ENCODE measurements at regions not wholly inside any gene's neighbourhood (a gene's known extent, or its start where the extent isn't known, plus 50 kb on each side); places are given as distances from the start of the nearest gene placed in this dataset.
"Not testable (repeated sequence)": the region's sequence is repeated elsewhere in the genome, so short reads cannot be mapped to it uniquely, and the experiment has no call there.

- WGBS, 3 donors, result 92 to 97% (median 92%) methylated on average over 1 of the region's 1 CpG
- TF ChIP-seq CTCF (IDR thresholded peaks at IDR 0.05) (no peak), POLR2A (IDR thresholded peaks at IDR 0.05) (no peak), EP300 (IDR thresholded peaks at IDR 0.05) (no peak)
- intact Hi-C loops (cut with DNase I), result no loop called here
Observed at GRCh38 chr11:80929031-80929805, 1488.4 kb upstream of the TENM4 start.

GRCh38 chr11:80925321-80925720 is 1484.5 kb upstream of the TENM4 start:
- H3K4me3 ChIP-seq, result no peak overlapping the region
- no peak for DNase-seq
- TF ChIP-seq POLR2A (IDR thresholded peaks at IDR 0.05), result no peak
- no peak for TF ChIP-seq EP300 (IDR thresholded peaks at IDR 0.05)
- TF ChIP-seq CTCF (IDR thresholded peaks at IDR 0.05), result no peak
- intact Hi-C loops (cut with DNase I), result no loop called here
- H3K27ac ChIP-seq, result no peak overlapping the region
- H3K9me3 ChIP-seq, result no peaks in the 10 kb centered on the region
- H3K4me1 ChIP-seq (ENCODE audit: insufficient read depth), result no peaks in the 10 kb centered on the region
- 66 to 75% (median 75%) methylated on average over 5 of the region's 5 CpGs for WGBS, 3 donors
- no peaks in the 10 kb centered on the region for H3K27me3 ChIP-seq
- H3K36me3 ChIP-seq, result no peaks in the 10 kb centered on the region

More at GRCh38 chr11:80929031-80929805, 1488.4 kb upstream of the TENM4 start:
- Histone ChIP-seq H3K4me1 (ENCODE audit: insufficient read depth) (no peaks in the 10 kb centered on the region), H3K27ac (no peak overlapping the region), H3K4me3 (no peak overlapping the region), H3K9me3 (no peaks in the 10 kb centered on the region), H3K36me3 (no peaks in the 10 kb centered on the region), H3K27me3 (no peaks in the 10 kb centered on the region)
- no peak for DNase-seq

DNA sequence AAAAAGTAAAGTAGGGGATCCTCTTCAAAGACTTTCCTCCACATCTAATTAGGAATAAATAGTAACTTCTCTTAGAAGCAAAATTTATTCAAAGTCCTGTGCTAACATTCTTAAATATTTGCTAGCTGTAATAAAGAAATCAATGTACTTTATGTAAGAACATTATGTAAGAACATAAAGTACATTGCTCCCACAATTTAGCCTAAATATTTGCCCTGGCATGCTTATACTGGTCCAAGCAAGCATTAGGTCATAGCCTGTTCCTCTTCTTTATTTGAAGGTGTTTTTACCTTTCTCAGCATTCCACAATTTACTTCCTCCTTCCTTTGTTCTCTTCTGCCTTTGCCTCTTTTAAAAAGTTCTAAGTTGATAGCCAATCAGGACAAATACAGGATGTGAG is 1480.5 kb upstream of the TENM4 start:
- H3K36me3 ChIP-seq; H3K4me1 ChIP-seq (ENCODE audit: insufficient read depth); H3K27ac ChIP-seq; DNase-seq; H3K4me3 ChIP-seq; H3K9me3 ChIP-seq; H3K27me3 ChIP-seq; intact Hi-C loops (cut with DNase I): not testable (repeated sequence)

GRCh38 chr11:80916173-80916798 is 1475.5 kb upstream of the TENM4 start:
- WGBS, 3 donors, result 18 to 44% (median 22%) methylated on average over 1 of the region's 1 CpG
- no peak overlapping the region for H3K4me3 ChIP-seq
- no peaks in the 10 kb centered on the region for H3K9me3 ChIP-seq
- no peaks in the 10 kb centered on the region for H3K4me1 ChIP-seq (ENCODE audit: insufficient read depth)
- H3K36me3 ChIP-seq, result no peaks in the 10 kb centered on the region
- no peaks in the 10 kb centered on the region for H3K27me3 ChIP-seq
- intact Hi-C loops (cut with DNase I), result loop anchor here in 1 of 4 donors (1.0 kb wide), 1 partner anchor 21 kb away; no protein-coding TSS in a partner anchor
- no peak for DNase-seq
- no peak for TF ChIP-seq POLR2A (IDR thresholded peaks at IDR 0.05)
- TF ChIP-seq EP300 (IDR thresholded peaks at IDR 0.05), result no peak
- no peak for TF ChIP-seq CTCF (IDR thresholded peaks at IDR 0.05)
- no peak overlapping the region for H3K27ac ChIP-seq

DNA sequence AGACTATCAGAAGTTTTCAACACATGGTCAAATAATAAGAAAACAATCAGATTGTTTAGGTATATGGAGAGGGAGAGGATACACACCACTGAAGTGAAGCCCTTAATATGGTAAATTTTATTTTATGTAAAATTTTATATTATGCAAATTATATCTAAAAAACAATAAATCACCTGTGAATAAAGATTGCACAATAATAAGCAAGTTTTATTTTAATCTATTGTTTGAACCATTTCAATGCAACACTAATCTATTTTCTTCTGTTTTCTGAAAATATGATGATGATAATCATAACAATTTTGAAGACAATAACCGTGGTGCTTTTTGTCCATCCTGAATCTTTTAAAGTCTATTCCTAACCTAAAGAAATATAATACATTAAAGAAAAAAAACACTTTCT is 1473.5 kb upstream of the TENM4 start:
- no peaks in the 10 kb centered on the region for H3K4me1 ChIP-seq (ENCODE audit: insufficient read depth)
- TF ChIP-seq EP300 (IDR thresholded peaks at IDR 0.05) (no peak), POLR2A (IDR thresholded peaks at IDR 0.05) (no peak), CTCF (IDR thresholded peaks at IDR 0.05) (no peak)
- WGBS, 3 donors, result 81 to 90% (median 89%) methylated on average over 1 of the region's 1 CpG

More for the DNA sequence above, 1473.5 kb upstream of the TENM4 start:
- Histone ChIP-seq H3K27me3 (no peaks in the 10 kb centered on the region), H3K4me3 (no peak overlapping the region), H3K27ac (no peak overlapping the region), H3K36me3 (no peaks in the 10 kb centered on the region), H3K9me3 (no peaks in the 10 kb centered on the region)
- intact Hi-C loops (cut with DNase I), result no loop called here
- DNase-seq, result no peak
